Heart left ventricle (tissue), 13 donors: ENCODE measurements at regions not wholly inside any gene's neighbourhood (a gene's known extent, or its start where the extent isn't known, plus 50 kb on each side); places are given as distances from the start of the nearest gene placed in this dataset.

Source experiments
- POLR2A ChIP-seq, 2 donors: fragments of 450-650 bp; IDR thresholded peaks; one replicate each; pipeline ENCODE4 v1.6.1; 2017; ENCODE audit warnings: antibody characterized with exemption in 2 of 2, mild to moderate bottlenecking in 2 of 2, moderate library complexity in 2 of 2
- TF ChIP-seq, protein P1 (sequence below), 12 donors: fragments of 200-600 bp; sonication (generic) in 4 of 12; IDR thresholded peaks; one replicate each; pipeline versions ENCODE4 v1.5.0 to v1.8.0; 2018 to 2022; ENCODE audit warnings: antibody characterized with exemption in 12 of 12, mild to moderate bottlenecking in 5 of 12
- donor health status: ischemic (EF 13 %, LVEDD 7.1; RV severe dilation, severe dysfunction).
- donor health status: DM: no; HTN: yes; CAD: no.
- donor health status: DM: no; HTN: no; CAD: no.
- donor health status: ischemic (EF 25% LVEDD 6.9; RV normal size, moderate dysfunction).
- donor health status: ischemic (EF 25% LVEDD 5.7; RV mildly dilated, moderate dysfunction).
- donor health status: ischemic (EF 35%, LVEDD 5.7; RV mildly dilated, moderate dysfunction).
- donor health status: nonischemic (EF 11% LVEDD 7.7; RV severe dilation, severe dysfunction).
- donor health status: DM: yes; HTN: yes; CAD: no.
- donor health status: PGD.
- donor health status: ischemic (EF 29% LVEDD 5.4; RV normal size, mild dysfunction).
- donor health status: nonischemic (EF 23%, LVEDD 6.1; RV moderate dilation, normal function).

DNA sequence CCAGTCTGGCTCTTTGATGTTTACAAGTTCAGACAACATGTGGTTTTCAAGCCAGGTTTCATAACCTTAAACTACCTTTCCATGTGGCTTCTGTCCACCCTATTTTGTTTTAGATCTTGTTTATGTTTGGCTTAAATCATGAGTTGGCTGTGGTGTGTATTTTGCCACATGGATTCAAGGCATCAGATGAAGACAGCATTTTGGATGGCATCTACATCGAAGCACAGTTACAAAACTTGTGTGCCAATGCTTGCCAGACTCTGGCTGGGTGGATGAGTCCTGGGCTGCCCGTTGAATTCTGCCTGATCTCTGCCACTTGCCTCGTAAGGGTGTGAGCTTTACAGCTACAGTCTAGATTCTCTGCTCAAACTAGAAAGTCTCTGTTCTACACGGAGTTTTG lies 335.3 kb downstream of the MYCN start:
- TF ChIP-seq, protein P1, sequence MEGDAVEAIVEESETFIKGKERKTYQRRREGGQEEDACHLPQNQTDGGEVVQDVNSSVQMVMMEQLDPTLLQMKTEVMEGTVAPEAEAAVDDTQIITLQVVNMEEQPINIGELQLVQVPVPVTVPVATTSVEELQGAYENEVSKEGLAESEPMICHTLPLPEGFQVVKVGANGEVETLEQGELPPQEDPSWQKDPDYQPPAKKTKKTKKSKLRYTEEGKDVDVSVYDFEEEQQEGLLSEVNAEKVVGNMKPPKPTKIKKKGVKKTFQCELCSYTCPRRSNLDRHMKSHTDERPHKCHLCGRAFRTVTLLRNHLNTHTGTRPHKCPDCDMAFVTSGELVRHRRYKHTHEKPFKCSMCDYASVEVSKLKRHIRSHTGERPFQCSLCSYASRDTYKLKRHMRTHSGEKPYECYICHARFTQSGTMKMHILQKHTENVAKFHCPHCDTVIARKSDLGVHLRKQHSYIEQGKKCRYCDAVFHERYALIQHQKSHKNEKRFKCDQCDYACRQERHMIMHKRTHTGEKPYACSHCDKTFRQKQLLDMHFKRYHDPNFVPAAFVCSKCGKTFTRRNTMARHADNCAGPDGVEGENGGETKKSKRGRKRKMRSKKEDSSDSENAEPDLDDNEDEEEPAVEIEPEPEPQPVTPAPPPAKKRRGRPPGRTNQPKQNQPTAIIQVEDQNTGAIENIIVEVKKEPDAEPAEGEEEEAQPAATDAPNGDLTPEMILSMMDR (IDR thresholded peaks at IDR 0.05): no peak
- TF ChIP-seq POLR2A (IDR thresholded peaks at IDR 0.05): no peak
